22Rv1 (cell line): ENCODE measurements at regions not wholly inside any gene's neighbourhood (a gene's known extent, or its start where the extent isn't known, plus 50 kb on each side); places are given as distances from the start of the nearest gene placed in this dataset.

ENCODE experiments used
- CTCF ChIP-seq: fragments of 450-650 bp; IDR thresholded peaks from 2 replicates; pipeline ENCODE4 v1.5.1; 2017; ENCODE audit warnings: mild to moderate bottlenecking
- ZFX ChIP-seq: fragments of 450-650 bp; IDR thresholded peaks from 2 replicates; pipeline ENCODE4 v1.6.1; 2017; ENCODE audit warnings: antibody characterized with exemption, borderline replicate concordance

- TF ChIP-seq CTCF: no peak
- TF ChIP-seq ZFX: no peak
These were observed 625.0 kb upstream of the SGO1 start for GRCh38 chr3:20811006-20811405.
